GM19239 (cell line): ENCODE measurements at regions not wholly inside any gene's neighbourhood (a gene's known extent, or its start where the extent isn't known, plus 50 kb on each side); places are given as distances from the start of the nearest gene placed in this dataset.
"Not testable (repeated sequence)": the region's sequence is repeated elsewhere in the genome, so short reads cannot be mapped to it uniquely, and the experiment has no call there.

Experiments
- DNase-seq: peaks from one replicate; pipeline ENCODE4 v3.0.0; 2011; ENCODE audit warnings: low spot score; ENCODE audit not compliant: insufficient read length
- FAIRE-seq: peaks from 2 replicates; lab custom pipeline; 2011; peaks lifted over from hg19 to GRCh38; lab: Jason Lieb, UNC

GRCh38 chr9:88828492-88828974, 162.7 kb upstream of the S1PR3 start:
- no peak for DNase-seq

DNA sequence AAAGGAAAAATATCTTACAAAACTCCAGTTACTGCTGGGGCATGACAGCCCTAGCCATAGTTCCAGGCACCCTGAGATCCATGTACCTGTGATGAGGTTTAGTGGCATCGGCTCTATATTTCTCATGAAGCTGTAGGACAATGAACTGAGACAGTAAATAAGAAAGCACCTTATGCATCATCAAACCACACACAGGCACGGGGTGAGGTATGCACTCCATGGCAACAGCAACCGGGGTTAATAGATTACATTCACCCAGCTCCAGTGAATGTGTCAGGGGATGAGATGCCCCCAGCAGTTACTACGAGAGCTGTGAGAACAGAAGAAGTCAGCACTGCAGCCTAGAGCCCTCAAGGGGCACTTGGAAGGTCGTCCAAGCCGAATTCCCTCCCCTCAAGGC, 162.0 kb upstream of the S1PR3 start:
- DNase-seq (no peak), FAIRE-seq (no peak)

More at GRCh38 chr9:88828492-88828974, 162.7 kb upstream of the S1PR3 start:
- FAIRE-seq: no peak

DNA sequence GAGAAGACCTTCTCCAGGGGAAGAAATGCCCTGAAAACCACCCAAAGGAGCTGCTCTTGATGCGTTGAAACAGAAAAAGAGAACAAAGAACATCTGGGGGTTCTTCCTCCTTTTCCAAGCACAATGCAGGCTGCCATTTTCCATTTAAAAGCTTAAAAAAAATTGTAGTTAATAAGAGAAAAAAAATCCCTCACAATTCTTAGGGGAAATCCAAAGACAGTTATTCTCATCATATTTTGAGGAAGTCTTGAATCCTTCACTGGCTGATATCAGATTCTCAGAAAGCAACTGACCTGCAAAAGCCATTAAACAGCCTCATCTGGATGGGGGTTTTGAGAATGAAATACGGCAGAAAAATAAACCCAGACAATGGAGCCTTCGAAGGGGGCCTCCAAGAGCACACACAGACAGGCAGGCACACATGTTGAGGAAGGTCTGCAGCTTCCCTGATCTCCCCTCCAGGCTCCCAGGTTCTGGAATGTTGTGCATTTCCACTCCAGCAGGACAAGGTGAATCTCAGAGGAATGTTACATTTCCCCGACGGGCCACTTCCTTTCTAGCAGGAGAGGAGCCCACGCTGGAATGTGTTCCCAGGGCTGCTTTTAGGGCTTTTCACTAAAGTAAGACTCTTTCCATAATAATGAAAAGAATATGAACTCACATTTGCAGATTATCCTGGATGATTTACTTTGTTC, 159.4 kb upstream of the S1PR3 start:
- DNase-seq: no peak
- FAIRE-seq: no peak

DNA sequence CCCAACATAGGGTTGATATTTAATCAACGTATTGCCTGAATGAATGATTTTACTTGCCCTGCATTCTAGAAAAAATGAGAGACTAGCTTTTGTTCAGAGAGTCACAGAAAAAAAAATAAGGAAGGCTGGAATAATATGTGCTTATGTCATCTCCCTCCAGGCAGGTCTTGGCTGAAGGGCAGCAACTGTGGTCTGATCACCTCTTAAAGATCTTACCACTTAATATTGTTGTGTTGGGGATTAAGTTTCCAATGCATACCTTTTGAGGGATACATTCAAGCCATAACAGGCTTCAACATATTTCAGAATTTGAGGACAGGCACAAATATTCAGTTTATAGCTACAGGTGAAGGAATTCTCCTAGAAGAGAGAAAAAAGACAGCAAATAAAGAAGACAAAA, 157.3 kb upstream of the S1PR3 start:
- FAIRE-seq (no peak), DNase-seq (no peak)

- DNase-seq (no peak), FAIRE-seq (no peak)
Measured at GRCh38 chr9:88835038-88835466, 156.2 kb upstream of the S1PR3 start.

GRCh38 chr9:88835772-88836171, 155.5 kb upstream of the S1PR3 start:
- no peak for DNase-seq
- FAIRE-seq: no peak

DNA sequence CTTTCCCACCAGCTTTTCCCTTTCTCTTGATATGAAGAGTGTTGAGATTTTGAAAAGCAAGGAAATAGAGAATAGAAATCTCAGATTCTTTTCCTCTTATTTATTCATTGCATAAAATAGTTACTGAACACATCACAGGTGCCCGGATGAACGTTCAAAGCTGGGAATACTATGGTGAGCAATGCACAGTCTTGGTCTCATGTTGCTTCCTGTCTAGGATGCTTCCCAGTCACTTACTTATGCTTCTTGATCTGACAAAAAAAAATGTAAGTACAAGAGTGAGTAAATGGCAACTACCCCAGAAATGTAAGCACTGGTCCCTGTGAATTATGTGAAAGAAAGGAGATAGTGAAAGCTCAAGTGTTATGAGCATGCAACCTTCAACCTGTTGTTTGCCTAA, 153.5 kb upstream of the S1PR3 start:
- DNase-seq (no peak), FAIRE-seq (no peak)

- not testable (repeated sequence) for FAIRE-seq, DNase-seq
Measured at GRCh38 chr9:88849878-88850277, 141.4 kb upstream of the S1PR3 start.

DNA sequence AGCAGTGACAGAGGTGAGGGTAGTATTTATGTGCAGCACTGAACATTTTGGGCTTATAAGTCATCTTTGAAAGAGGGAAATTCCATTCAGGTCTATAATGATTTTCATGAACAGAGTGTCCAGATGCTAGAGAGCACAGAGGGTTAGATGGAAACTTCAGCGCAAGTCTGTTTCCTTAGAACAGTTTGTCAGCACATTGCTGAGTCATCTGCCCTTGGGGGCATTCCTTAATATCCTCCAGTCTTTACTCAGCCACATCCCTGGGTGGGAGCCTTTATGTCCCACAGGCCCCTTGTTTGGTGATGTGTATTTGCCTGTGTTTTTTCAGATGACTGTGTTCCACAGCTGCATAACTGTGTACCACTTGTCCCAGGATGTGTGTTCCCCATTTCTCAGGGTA, 138.5 kb upstream of the S1PR3 start:
- FAIRE-seq (no peak), DNase-seq (no peak)

- FAIRE-seq: no peak
- DNase-seq: no peak
Measured at GRCh38 chr9:88870627-88871026, 120.6 kb upstream of the S1PR3 start.

GRCh38 chr9:88871669-88872068, 119.6 kb upstream of the S1PR3 start:
- FAIRE-seq (no peak), DNase-seq (no peak)

DNA sequence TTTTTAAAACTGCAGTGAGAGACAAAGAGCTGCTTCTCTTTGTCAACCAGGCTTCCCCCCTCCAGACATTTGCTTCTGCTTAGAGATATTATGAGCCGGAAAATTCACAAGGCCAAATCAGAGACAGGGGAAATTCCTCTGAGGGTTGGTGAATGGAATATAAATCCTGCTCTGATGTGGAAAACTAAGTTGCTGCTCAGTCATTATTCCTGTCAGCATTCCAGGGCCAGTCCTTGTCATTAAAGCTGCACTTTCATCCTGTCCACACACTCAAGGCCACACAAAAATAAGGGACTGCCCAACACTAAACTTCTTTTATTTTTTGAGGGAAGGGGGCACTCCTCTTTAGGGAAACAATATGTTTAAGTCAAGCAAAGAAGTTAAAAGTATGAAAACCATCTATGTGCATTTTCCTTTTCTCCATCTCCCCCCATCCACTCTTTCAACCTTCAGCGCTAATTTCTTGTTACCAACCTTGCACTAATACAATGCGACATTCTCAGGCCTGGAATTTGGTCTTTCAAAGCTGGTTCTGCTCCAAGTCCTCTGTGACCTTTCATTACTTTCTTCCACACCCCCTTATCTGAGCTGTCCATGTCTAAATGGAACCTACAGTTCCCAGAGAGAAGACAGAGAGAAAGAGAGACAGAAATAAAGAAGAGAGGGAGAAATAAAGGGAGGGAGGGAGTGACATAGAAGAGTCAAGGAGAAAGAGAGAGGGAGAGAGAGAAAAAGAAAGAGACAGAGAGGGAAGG, 118.9 kb upstream of the S1PR3 start:
- DNase-seq: no peak
- FAIRE-seq: no peak

DNA sequence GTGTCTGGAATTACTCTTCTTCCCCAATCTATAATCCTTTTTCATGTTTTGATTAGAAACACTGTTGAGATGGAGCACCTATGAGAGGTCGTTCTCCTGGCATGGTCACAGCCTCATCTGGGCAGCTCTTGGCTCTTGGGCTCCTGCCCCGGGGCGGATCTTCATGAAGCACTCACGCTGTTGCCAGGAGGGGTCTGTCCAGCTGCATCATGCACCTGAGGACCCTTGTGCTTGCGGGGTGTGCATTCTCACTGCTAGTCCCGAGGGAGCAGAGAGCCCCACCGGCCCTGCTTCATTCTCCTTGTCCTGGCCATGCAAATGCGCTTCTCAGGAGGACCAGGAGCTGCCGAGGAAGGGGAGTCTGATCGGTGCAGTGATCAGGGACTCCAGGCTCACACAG, 117.6 kb upstream of the S1PR3 start:
- no peak for DNase-seq
- no peak for FAIRE-seq

DNA sequence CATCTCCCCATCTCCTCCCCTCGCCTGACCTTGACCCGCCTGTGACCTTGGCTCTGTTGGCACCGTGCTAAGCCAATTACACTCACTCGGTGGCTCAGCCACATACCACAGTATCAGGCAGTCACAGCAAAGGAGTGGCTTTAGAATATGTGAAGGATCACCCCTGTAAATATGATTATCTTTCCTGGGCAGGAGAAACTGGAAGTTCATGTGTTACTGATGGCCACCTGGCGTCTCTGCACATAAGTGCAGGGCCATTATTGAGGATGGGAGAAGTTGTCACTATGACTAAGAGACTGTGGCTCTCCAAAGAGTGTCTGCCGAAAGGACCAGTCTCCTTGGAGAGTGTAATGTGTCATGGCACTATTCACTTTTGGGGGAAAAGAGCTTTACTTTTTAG, 116.9 kb upstream of the S1PR3 start:
- DNase-seq (no peak), FAIRE-seq (no peak)

DNA sequence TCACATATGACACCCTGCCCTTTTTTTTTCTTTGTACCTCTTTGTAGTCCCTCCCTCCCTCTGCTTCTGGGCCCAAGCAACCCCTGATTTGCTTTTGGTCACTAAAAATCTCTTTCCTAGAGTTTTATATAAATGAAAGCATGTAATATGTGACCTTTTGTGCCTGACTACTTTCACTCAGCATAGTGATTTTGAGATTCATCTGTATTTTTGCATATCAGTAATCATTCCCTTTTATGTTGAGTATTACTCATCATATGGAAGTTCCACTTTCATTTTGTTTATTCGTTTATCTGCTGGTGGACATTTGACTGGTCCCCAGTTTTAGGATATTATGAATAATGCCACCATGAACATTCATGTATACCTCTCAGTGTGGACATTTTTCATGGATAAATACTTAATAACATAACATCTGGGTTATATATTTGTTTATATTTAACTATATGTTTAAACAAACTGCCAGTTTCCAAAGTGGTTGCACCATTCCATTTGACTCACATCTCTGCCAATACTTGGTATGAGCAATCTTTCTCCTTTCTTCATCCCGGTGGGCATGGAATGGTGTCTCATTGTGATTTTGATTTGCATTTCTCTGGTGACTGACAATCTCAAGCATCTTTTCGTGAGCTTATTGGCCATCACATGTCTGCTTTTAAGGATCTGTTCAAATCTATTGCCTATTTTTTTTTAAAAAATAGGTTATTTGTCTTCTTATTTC, 115.7 kb upstream of the S1PR3 start:
- DNase-seq (no peak), FAIRE-seq (no peak)

DNA sequence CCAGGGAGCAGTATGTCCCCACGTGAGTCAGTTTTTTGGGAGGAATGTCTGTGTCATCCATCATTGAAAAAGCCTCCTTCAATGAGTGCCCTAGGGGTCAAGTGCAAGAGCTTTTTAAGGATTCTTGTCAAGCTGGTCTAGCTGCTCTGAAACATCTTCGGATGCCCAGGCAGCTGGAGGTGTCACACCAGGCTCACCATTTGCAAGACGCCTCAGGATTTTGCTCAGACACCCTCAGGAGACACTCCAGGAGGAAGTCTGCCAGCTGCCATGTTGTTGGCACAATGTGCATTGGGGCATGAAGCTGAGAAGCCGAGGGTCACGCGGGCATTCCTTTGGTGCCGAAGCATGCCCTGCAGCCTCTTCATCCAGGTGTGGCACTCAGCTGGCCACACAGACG, 111.1 kb upstream of the S1PR3 start:
- FAIRE-seq: no peak
- DNase-seq: no peak

DNA sequence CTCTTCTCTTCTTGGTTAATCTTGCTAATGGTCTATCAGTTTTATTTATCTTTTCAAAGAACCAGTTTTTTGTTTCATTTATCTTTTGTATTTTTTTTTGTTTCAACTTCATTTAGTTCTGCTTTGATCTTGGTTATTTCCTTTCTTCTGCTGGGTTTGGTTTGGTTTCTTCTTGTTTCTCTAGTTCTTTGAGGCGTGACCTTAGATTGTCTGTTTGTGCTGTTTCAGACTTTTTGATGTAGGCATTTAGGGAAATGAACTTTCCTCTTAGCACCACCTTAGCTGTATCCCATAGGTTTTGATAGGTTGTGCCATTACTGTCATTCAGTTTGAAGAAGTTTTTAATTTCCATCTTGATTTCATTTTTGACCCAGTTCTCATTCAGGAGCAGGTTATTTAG, 107.0 kb upstream of the S1PR3 start:
- FAIRE-seq, DNase-seq: not testable (repeated sequence)

- FAIRE-seq, DNase-seq: not testable (repeated sequence)
Measured at GRCh38 chr9:88886762-88887161, 104.5 kb upstream of the S1PR3 start.

DNA sequence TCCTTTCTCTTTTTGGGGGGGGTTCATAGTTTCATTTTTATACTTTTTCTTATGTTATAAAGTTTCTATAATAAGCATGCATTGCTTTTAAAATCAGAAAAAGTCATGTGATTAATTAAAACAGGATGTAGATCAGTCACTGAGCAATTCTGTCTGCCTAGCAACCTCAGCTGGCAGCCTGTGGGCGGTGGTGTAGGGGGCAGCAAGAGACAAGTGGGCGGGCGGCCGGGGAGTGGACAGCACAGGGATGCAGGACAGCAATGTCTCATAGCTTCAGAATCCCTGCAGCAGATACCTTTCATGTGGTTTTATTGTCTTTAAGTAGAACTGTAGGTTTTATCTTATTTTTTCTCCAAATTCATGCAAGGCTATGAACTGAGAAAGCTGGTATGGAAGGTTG, 101.9 kb upstream of the S1PR3 start:
- FAIRE-seq (no peak), DNase-seq (no peak)

- FAIRE-seq: no peak
- DNase-seq: no peak
Measured at GRCh38 chr9:88890546-88890945, 100.7 kb upstream of the S1PR3 start.

GRCh38 chr9:88891040-88891439, 100.2 kb upstream of the S1PR3 start:
- DNase-seq: no peak
- FAIRE-seq: no peak
